ENCODE measurements at regions not wholly inside any gene's neighbourhood (a gene's known extent, or its start where the extent isn't known, plus 50 kb on each side); places are given as distances from the start of the nearest gene placed in this dataset.

DNA sequence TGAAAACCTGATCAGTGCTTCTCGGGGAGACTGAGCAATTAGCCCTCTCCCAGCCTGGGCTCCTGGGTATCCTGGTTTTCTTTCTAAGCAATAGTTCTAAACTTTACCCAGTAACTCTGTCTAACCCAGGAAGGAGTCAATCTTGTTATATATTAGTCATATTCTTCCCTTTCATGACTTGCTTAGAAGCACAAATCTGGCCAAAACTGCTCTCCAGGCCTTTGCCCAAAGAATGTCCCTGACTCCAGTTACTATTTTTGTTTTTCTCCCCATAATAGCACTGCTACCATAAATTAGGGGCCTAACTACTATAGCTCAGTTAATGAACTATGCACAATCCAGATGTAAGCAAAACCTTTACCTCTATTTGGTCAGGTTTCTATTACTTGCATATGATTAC lies 355.8 kb upstream of the HTR2A start:
- Histone ChIP-seq H3K9ac (ENCODE audit: low read length) (no peak overlapping the region), H3K4me2 (replicated peaks; ENCODE audit: low read depth, low read length, poor library complexity, severe bottlenecking) (no peak overlapping the region), H2AFZ (ENCODE audit: insufficient read depth, low read depth, low read length, poor library complexity, severe bottlenecking) (no peak overlapping the region), H3K79me2 (ENCODE audit: control insufficient read depth, insufficient read depth, low read length) (no peaks in the 10 kb centered on the region), H4K20me1 (ENCODE audit: control insufficient read depth, insufficient read depth, low read length, poor library complexity, severe bottlenecking) (no peaks in the 10 kb centered on the region), H3K4me1 (ENCODE audit: control insufficient read depth in 2 of 2, insufficient read depth in 2 of 2, low read length in 2 of 2) (no peaks in the 10 kb centered on the region), H3K27ac (ENCODE audit: low read length in 2 of 2) (no peak overlapping the region), H3K36me3 (replicated peaks in 1 of 2; ENCODE audit: control extremely low read depth in 1 of 2, control insufficient read depth in 1 of 2, extremely low read depth in 1 of 2, insufficient read depth in 2 of 2, low read length in 1 of 2) (no peaks in the 10 kb centered on the region), H3K9me3 (ENCODE audit: control extremely low read depth in 1 of 3, control insufficient read depth in 2 of 3, insufficient read depth in 1 of 3, low read length in 2 of 3) (no peaks in the 10 kb centered on the region), H3K27me3 (replicated peaks in 1 of 4; ENCODE audit: control extremely low read depth in 1 of 4, control insufficient read depth in 3 of 4, insufficient read depth in 4 of 4, low read length in 3 of 4) (no peaks in the 10 kb centered on the region), H3K4me3 (ENCODE audit: control extremely low read depth in 1 of 5, extremely low read depth in 1 of 5, insufficient read depth in 1 of 5, low read depth in 2 of 5, low read length in 4 of 5) (no peak overlapping the region)
- no peak overlapping the region for H3K4me3 Mint-ChIP-seq
- TF ChIP-seq EZH2 (IDR thresholded peaks at IDR 0.05; ENCODE audit: borderline replicate concordance, insufficient read depth, low read depth, low read length, poor library complexity, severe bottlenecking), result no peak
- TF ChIP-seq, protein P1, sequence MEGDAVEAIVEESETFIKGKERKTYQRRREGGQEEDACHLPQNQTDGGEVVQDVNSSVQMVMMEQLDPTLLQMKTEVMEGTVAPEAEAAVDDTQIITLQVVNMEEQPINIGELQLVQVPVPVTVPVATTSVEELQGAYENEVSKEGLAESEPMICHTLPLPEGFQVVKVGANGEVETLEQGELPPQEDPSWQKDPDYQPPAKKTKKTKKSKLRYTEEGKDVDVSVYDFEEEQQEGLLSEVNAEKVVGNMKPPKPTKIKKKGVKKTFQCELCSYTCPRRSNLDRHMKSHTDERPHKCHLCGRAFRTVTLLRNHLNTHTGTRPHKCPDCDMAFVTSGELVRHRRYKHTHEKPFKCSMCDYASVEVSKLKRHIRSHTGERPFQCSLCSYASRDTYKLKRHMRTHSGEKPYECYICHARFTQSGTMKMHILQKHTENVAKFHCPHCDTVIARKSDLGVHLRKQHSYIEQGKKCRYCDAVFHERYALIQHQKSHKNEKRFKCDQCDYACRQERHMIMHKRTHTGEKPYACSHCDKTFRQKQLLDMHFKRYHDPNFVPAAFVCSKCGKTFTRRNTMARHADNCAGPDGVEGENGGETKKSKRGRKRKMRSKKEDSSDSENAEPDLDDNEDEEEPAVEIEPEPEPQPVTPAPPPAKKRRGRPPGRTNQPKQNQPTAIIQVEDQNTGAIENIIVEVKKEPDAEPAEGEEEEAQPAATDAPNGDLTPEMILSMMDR (IDR thresholded peaks at IDR 0.05), result no peak
- DNase-seq (no peak), ATAC-seq (ENCODE audit: low read depth) (no peak)
- POLR2A ChIA-PET, result no interaction called here
- no peak overlapping the region for H3K27ac Mint-ChIP-seq
- H3K27me3 Mint-ChIP-seq, result peaks cover 4% of the 10 kb centered on the region
- H3K4me1 Mint-ChIP-seq, result no peaks in the 10 kb centered on the region
- no peaks in the 10 kb centered on the region for H3K9me3 Mint-ChIP-seq (ENCODE audit: insufficient read depth)
- WGBS (ENCODE audit: insufficient coverage), result no CpG with 5 or more reads among the region's 1 CpG
- CTCF ChIA-PET, result no interaction called here
- intact Hi-C loops (cut with micrococcal nuclease), result no loop called here

DNA sequence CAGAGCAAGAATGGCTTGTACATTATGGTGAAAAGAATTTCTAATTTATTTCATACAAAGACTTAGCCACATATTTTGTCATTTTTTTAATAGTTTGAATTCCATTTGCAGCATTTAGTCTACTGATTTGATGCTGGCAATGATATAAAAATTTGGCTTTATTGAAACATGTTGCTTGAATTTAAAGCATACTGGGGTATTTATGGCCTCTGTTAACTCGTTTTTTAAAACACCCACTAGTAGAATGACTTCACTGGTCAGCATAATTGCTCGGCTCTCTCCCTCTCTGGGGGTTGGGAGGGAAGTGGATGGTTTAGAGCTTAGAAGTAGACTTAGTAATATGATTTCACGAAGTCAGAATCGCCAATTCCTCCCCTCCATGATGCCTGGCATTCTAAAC lies 354.9 kb upstream of the HTR2A start:
- H3K4me1 ChIP-seq (ENCODE audit: control insufficient read depth in 2 of 2, insufficient read depth in 2 of 2, low read length in 2 of 2), result no peaks in the 10 kb centered on the region
- no peak overlapping the region for H3K27ac ChIP-seq (ENCODE audit: low read length in 2 of 2)
- Mint-ChIP-seq H3K27ac (no peak overlapping the region), H3K4me1 (no peaks in the 10 kb centered on the region), H3K27me3 (peaks cover 4% of the 10 kb centered on the region), H3K9me3 (ENCODE audit: insufficient read depth) (no peaks in the 10 kb centered on the region), H3K4me3 (no peak overlapping the region)
- H3K9ac ChIP-seq (ENCODE audit: low read length), result no peak overlapping the region
- no peak overlapping the region for H3K4me2 ChIP-seq (replicated peaks; ENCODE audit: low read depth, low read length, poor library complexity, severe bottlenecking)
- DNase-seq, result no peak
- no peak for ATAC-seq (ENCODE audit: low read depth)
- TF ChIP-seq EZH2 (IDR thresholded peaks at IDR 0.05; ENCODE audit: borderline replicate concordance, insufficient read depth, low read depth, low read length, poor library complexity, severe bottlenecking), result no peak
- TF ChIP-seq, protein P1 (IDR thresholded peaks at IDR 0.05), result no peak
- intact Hi-C loops (cut with micrococcal nuclease), result no loop called here
- no peak overlapping the region for H2AFZ ChIP-seq (ENCODE audit: insufficient read depth, low read depth, low read length, poor library complexity, severe bottlenecking)
- H3K36me3 ChIP-seq (replicated peaks in 1 of 2; ENCODE audit: control extremely low read depth in 1 of 2, control insufficient read depth in 1 of 2, extremely low read depth in 1 of 2, insufficient read depth in 2 of 2, low read length in 1 of 2), result no peaks in the 10 kb centered on the region
- WGBS (ENCODE audit: insufficient coverage), result no CpG with 5 or more reads among the region's 4 CpGs
- ChIA-PET POLR2A (no interaction called here), CTCF (no interaction called here)
- H3K27me3 ChIP-seq (replicated peaks in 1 of 4; ENCODE audit: control extremely low read depth in 1 of 4, control insufficient read depth in 3 of 4, insufficient read depth in 4 of 4, low read length in 3 of 4), result no peaks in the 10 kb centered on the region
- H4K20me1 ChIP-seq (ENCODE audit: control insufficient read depth, insufficient read depth, low read length, poor library complexity, severe bottlenecking), result no peaks in the 10 kb centered on the region
- no peak overlapping the region for H3K4me3 ChIP-seq (ENCODE audit: control extremely low read depth in 1 of 5, extremely low read depth in 1 of 5, insufficient read depth in 1 of 5, low read depth in 2 of 5, low read length in 4 of 5)
- H3K79me2 ChIP-seq (ENCODE audit: control insufficient read depth, insufficient read depth, low read length), result no peaks in the 10 kb centered on the region
- no peaks in the 10 kb centered on the region for H3K9me3 ChIP-seq (ENCODE audit: control extremely low read depth in 1 of 3, control insufficient read depth in 2 of 3, insufficient read depth in 1 of 3, low read length in 2 of 3)

All from B cell (primary cell).